ENCODE measurements at regions not wholly inside any gene's neighbourhood (a gene's known extent, or its start where the extent isn't known, plus 50 kb on each side); places are given as distances from the start of the nearest gene placed in this dataset.

GRCh38 chr2:144706647-144707046 is 186.7 kb upstream of the ZEB2 start:
- in situ Hi-C loops (cut with MboI; ENCODE audit: low sequenced_read_pairs): no loop called here

DNA sequence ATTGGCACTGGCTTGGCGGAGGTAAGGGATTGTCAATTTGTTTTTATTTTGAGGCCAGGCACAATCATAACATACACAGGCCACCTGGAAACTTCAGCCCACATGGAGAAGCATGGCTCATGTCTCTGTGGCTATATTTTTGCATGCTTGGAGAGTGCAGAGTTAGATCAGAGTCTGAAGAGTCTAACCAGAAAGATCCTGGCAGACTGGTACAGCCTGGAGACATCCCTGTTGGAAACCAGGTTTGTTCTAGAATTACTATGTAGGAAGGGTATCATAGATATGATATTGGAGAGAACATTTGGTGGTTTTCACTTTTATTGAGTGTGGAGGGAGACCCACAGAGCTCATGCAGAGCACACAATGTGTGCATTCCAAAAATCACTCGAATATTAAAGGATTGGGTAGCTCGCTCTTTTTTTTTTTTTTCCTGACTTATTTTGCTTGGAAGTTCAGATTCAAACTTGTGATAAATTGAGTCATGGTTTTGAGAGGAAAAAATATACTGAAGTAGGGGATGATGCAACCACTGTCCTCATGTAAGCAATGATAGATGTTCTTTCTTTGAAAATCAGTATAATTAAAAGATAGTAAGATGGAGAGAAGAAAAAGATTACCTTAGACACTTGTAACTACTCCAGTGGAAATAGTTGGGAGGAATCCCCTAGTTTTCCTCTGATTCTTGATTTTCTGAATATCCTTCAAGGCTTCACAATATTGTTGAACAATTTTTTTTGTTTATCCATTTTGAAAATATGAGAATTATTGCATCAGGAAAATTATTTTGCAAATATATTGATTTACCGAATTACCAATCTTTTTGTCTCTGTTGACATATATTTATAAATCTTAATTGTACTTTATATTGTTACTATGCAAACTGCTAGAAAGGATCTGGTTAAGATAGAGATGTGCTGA is 185.7 kb upstream of the ZEB2 start:
- in situ Hi-C loops (cut with MboI; ENCODE audit: low sequenced_read_pairs): no loop called here

DNA sequence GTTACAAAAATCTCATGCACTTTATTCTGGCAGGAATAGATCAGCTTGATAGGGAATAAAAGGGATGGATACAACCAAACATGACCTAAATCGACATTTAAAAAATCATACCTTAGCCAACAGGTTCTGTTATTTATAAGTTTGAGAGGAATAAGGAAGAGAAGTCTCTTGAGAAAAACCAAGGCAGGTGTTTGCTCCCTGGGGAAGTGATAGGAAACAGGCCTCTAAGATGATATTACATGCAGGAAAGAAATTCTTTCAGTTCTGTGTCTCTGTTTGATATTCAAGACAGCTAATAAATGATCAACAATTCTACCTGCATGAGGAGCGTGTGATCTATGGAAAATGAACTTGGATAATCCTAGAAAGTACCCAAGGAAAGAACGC is 184.8 kb upstream of the ZEB2 start:
- in situ Hi-C loops (cut with MboI; ENCODE audit: low sequenced_read_pairs): no loop called here

GRCh38 chr2:144703852-144704708 is 184.2 kb upstream of the ZEB2 start:
- in situ Hi-C loops (cut with MboI; ENCODE audit: low sequenced_read_pairs): no loop called here

GRCh38 chr2:144702051-144702450 is 182.1 kb upstream of the ZEB2 start:
- in situ Hi-C loops (cut with MboI; ENCODE audit: low sequenced_read_pairs): no loop called here

DNA sequence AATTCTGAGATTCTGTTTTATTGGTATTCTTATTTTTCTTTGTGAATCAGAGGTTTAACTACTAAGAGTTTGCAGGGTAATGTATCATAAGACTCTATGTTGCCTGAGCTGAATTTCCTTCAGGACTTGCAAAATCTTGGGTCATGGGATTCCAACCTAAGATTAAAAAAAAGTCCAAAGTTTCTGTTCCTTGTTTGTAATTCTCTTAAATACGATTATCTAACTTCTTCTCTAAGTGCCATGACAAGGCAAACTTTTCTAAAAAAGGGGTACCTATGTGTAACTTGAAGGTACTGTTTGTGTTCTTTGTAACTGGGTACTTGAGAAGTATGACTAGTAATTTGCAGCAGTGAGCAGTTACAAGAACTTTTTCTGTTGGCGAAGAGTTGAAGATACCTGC is 181.3 kb upstream of the ZEB2 start:
- in situ Hi-C loops (cut with MboI; ENCODE audit: low sequenced_read_pairs): no loop called here

DNA sequence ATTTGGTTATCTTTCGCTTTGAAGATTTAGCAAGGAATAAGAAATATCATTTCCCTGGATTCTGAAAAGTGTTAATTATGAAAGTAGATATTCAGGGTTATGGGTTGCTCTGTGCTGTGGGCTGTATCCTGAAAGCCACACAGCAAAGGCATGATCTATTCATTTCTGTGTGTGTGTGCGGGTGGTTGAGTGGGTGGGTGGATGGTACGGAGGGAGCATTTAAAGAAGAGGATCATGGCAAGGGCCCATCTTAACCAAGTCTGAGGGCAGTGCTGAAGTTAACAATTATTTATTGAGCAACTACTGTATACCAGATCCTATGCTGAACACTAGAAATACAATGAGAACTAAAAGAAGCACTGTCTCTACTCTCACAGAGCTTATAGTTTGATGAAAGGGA is 178.2 kb upstream of the ZEB2 start:
- in situ Hi-C loops (cut with MboI; ENCODE audit: low sequenced_read_pairs): no loop called here

GRCh38 chr2:144695657-144696056 is 175.7 kb upstream of the ZEB2 start:
- in situ Hi-C loops (cut with MboI; ENCODE audit: low sequenced_read_pairs): no loop called here

DNA sequence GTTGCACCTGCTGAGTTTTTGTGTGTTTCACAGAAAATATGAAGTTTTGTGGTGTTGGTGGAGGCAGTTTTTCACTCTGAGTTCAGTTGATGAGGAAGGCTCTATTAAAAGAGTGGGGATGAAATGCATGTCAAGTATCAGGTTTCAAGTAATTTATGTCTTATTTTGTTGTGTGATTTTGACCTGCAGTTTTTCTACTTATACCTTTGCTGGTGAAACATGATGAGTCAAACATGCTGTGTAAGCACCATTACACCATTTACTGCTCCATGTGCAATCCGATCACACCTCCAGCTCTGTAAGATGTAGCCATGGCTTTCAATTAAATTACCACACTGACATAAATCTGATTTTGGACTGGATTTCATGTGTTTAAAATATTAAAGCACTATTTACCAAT is 174.5 kb upstream of the ZEB2 start:
- in situ Hi-C loops (cut with MboI; ENCODE audit: low sequenced_read_pairs): no loop called here

GRCh38 chr2:144693179-144693578 is 173.3 kb upstream of the ZEB2 start:
- in situ Hi-C loops (cut with MboI; ENCODE audit: low sequenced_read_pairs): no loop called here

DNA sequence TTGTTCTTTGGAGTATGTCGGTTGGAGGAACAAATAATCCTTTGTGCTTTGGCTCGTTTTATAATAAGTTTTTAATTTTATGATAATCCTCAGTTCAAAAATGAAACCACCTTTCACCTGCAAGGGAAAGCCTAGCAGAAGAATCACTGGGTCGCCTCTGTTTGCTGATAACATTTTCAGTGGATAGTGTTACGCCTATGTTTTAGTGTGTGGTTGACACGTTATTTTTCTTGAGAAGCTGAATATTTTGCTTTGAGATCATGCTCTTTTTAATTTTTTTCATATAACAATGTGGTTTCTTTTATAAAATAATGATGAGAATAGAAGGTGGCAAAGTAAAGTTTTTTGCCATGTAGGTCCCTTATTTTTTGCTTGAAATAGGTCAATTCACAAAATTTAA is 172.7 kb upstream of the ZEB2 start:
- in situ Hi-C loops (cut with MboI; ENCODE audit: low sequenced_read_pairs): no loop called here

GRCh38 chr2:144690771-144691170 is 170.9 kb upstream of the ZEB2 start:
- in situ Hi-C loops (cut with MboI; ENCODE audit: low sequenced_read_pairs): no loop called here

DNA sequence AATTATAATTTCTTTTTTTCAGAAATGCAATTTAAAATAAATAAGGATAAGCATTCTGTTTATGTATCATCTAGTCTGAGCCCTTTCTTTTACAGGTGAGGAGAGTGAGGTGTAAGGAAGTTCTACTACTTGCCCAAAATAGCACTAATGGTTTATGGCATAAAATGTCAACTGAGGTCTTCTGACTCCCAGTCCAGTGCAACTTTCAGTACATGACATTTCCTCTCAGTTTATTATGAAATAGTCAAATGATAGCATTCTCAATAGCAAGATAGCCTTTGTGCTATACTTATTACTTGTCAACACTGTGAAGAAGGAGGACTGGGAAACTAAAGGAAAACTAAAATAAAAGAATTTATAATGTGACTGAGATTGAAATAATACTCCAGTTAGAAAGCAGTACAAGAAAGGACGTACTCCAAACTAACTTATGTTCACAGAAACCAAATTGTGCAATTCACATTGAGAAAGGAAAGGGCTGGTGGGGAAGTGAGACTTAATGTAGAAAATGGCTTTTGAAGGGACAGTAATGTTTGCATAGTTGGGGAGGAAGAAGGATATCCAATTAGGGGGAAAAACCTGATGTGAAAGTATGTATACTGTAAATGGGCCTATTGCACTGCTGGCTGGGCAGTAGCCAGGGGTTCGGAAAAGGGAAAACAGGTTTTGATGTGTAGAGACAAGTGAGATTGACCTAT is 166.7 kb upstream of the ZEB2 start:
- in situ Hi-C loops (cut with MboI; ENCODE audit: low sequenced_read_pairs): no loop called here

DNA sequence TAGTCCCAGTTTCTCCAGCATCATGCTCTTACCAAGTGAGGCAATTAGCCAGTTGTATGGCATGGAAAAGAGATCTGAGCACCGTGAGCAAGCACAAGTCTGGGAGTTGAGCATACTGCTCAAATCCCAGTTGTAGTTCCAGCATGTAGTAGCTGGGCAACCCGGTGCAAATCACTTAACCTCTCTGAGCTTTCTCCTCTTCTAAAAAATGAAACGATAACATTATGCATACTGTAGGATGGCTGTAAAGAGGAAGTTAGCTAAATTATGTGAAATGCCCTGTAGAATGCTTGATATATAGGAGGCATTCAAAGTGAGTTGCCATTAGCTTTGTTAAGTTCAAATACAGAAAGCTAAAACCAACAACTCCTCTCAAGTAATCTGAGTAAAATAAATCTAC is 164.0 kb upstream of the ZEB2 start:
- in situ Hi-C loops (cut with MboI; ENCODE audit: low sequenced_read_pairs): no loop called here

GRCh38 chr2:144683107-144683753 is 163.3 kb upstream of the ZEB2 start:
- in situ Hi-C loops (cut with MboI; ENCODE audit: low sequenced_read_pairs): no loop called here

- in situ Hi-C loops (cut with MboI; ENCODE audit: low sequenced_read_pairs): no loop called here
Measured at GRCh38 chr2:144682248-144682647, 162.3 kb upstream of the ZEB2 start.

DNA sequence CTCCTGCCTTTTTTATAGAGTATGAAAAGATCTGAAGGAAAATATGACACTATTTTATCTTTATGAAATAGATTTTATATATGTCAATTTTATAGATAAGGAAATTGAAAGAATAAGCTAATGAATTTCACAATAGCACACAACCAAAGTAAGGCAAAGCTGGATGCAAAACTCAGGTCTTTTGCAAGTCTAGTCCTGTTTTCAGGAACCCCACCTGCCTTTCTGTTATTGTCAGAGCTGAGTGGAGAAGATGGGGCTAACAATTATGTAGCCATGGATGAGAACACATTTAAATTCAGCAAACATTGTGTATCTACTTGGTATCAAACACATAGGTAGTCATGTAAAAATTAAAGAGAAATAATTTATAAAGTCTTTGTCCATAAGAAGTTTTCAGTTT is 161.5 kb upstream of the ZEB2 start:
- in situ Hi-C loops (cut with MboI; ENCODE audit: low sequenced_read_pairs): no loop called here

DNA sequence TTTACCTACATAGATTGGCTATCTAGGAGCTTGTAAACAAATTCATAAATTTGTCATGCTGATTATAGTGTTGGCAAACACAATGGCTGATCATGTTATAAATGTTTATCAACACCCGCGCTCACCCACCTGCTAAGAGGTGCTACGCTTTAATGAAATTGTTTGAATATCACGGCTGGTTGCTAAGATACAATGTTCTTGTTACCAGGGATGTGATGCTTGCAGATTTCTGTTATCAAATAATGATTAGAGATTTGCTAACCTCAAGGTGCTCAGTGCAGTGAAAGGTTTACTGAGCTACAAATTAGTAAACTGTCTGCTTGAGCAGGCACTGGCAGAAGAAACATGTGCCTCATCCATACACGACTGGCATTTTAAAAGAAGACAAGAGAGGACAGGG is 160.0 kb upstream of the ZEB2 start:
- in situ Hi-C loops (cut with MboI; ENCODE audit: low sequenced_read_pairs): no loop called here

DNA sequence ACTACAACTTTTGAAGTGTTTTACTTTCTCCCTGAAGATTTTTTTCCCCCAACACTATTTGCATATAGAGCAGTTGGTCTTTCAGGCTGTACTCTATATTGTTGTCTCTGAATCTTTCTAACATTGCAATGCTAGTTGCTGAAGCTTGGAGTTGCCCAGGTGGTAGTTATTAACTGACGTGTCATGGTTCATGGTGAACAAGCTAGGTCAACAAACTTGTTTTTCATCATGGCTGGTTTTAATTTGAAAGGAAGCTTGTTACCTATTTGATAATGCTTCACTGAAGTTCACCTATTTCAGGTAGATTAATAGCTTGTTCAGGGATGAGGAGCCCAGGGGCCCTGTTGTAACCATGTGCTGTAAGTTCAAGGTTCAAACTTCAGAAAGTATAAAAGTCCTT is 158.8 kb upstream of the ZEB2 start:
- in situ Hi-C loops (cut with MboI; ENCODE audit: low sequenced_read_pairs): no loop called here

GRCh38 chr2:144675731-144676130 is 155.8 kb upstream of the ZEB2 start:
- in situ Hi-C loops (cut with MboI; ENCODE audit: low sequenced_read_pairs): no loop called here

GRCh38 chr2:144675331-144675730 is 155.4 kb upstream of the ZEB2 start:
- in situ Hi-C loops (cut with MboI; ENCODE audit: low sequenced_read_pairs): no loop called here
